ENCODE measurements at regions not wholly inside any gene's neighbourhood (a gene's known extent, or its start where the extent isn't known, plus 50 kb on each side); places are given as distances from the start of the nearest gene placed in this dataset.

DNA sequence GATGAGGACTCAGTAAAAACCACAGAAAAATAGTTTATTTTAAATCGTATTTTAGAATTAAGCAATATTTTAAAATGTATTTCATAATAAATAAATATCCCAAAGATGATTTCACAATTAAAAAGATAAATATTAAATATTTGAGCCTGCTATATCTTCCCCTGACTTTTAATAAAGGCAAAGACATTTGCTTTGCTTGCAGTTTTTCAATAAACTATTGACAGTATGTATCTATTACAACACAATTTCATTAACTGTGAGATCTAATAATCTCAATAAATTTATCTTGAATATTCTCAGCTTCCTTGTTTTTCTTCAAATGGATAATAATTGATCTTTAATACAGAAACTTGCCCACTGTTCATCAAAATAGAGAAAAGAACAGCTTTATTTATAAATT, 186.2 kb upstream of the TARS1 start:
- TF ChIP-seq, protein P1, sequence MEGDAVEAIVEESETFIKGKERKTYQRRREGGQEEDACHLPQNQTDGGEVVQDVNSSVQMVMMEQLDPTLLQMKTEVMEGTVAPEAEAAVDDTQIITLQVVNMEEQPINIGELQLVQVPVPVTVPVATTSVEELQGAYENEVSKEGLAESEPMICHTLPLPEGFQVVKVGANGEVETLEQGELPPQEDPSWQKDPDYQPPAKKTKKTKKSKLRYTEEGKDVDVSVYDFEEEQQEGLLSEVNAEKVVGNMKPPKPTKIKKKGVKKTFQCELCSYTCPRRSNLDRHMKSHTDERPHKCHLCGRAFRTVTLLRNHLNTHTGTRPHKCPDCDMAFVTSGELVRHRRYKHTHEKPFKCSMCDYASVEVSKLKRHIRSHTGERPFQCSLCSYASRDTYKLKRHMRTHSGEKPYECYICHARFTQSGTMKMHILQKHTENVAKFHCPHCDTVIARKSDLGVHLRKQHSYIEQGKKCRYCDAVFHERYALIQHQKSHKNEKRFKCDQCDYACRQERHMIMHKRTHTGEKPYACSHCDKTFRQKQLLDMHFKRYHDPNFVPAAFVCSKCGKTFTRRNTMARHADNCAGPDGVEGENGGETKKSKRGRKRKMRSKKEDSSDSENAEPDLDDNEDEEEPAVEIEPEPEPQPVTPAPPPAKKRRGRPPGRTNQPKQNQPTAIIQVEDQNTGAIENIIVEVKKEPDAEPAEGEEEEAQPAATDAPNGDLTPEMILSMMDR (conservative IDR thresholded peaks at IDR 0.05; ENCODE audit: low read depth, low read length) = no peak
- no peak for TF ChIP-seq EZH2 (IDR thresholded peaks at IDR 0.05; ENCODE audit: low read length, unreplicated experiment)

All from PC-3 (cell line).